HG03442 (cell line): ENCODE measurements at regions not wholly inside any gene's neighbourhood (a gene's known extent, or its start where the extent isn't known, plus 50 kb on each side); places are given as distances from the start of the nearest gene placed in this dataset.
"Not testable (repeated sequence)": the region's sequence is repeated elsewhere in the genome, so short reads cannot be mapped to it uniquely, and the experiment has no call there.

ENCODE experiments used
- ATAC-seq: cut with Tn5 transposase; IDR thresholded peaks from one replicate; pipeline ENCODE4 v1.9.1; 2021; ENCODE audit warnings: mild to moderate bottlenecking, moderate library complexity; ENCODE audit not compliant: unreplicated experiment

GRCh38 chr5:156223547-156223946 is 103.4 kb upstream of the SGCD start:
- no peak for ATAC-seq

GRCh38 chr5:156226485-156226884 is 100.5 kb upstream of the SGCD start:
- ATAC-seq = not testable (repeated sequence)

GRCh38 chr5:156230887-156231286 is 96.1 kb upstream of the SGCD start:
- ATAC-seq = no peak

GRCh38 chr5:156232251-156232869 is 94.6 kb upstream of the SGCD start:
- ATAC-seq = no peak

GRCh38 chr5:156237361-156237760 is 89.6 kb upstream of the SGCD start:
- ATAC-seq = no peak

GRCh38 chr5:156239800-156240199 is 87.2 kb upstream of the SGCD start:
- ATAC-seq = no peak

GRCh38 chr5:156240414-156240813 is 86.5 kb upstream of the SGCD start:
- ATAC-seq = no peak

- no peak for ATAC-seq
These were observed 85.7 kb upstream of the SGCD start for GRCh38 chr5:156241266-156241665.

GRCh38 chr5:156245895-156246294 is 81.1 kb upstream of the SGCD start:
- no peak for ATAC-seq

GRCh38 chr5:156251076-156251475 is 75.9 kb upstream of the SGCD start:
- ATAC-seq = no peak

GRCh38 chr5:156253130-156253529 is 73.8 kb upstream of the SGCD start:
- no peak for ATAC-seq

GRCh38 chr5:156254196-156254595 is 72.8 kb upstream of the SGCD start:
- ATAC-seq = no peak

GRCh38 chr5:156256642-156257041 is 70.3 kb upstream of the SGCD start:
- no peak for ATAC-seq

- no peak for ATAC-seq
These were observed 68.0 kb upstream of the SGCD start for GRCh38 chr5:156258934-156259333.

- no peak for ATAC-seq
These were observed 67.3 kb upstream of the SGCD start for GRCh38 chr5:156259618-156260017.

- ATAC-seq = no peak
These were observed 65.6 kb upstream of the SGCD start for GRCh38 chr5:156261275-156261939.

GRCh38 chr5:156271569-156271968 is 55.4 kb upstream of the SGCD start:
- ATAC-seq = no peak

GRCh38 chr5:156272139-156272538 is 54.8 kb upstream of the SGCD start:
- ATAC-seq = no peak

GRCh38 chr5:156273325-156273724 is 53.6 kb upstream of the SGCD start:
- ATAC-seq = no peak

GRCh38 chr5:156274453-156274852 is 52.5 kb upstream of the SGCD start:
- ATAC-seq = no peak
